ENCODE measurements at regions not wholly inside any gene's neighbourhood (a gene's known extent, or its start where the extent isn't known, plus 50 kb on each side); places are given as distances from the start of the nearest gene placed in this dataset.

DNA sequence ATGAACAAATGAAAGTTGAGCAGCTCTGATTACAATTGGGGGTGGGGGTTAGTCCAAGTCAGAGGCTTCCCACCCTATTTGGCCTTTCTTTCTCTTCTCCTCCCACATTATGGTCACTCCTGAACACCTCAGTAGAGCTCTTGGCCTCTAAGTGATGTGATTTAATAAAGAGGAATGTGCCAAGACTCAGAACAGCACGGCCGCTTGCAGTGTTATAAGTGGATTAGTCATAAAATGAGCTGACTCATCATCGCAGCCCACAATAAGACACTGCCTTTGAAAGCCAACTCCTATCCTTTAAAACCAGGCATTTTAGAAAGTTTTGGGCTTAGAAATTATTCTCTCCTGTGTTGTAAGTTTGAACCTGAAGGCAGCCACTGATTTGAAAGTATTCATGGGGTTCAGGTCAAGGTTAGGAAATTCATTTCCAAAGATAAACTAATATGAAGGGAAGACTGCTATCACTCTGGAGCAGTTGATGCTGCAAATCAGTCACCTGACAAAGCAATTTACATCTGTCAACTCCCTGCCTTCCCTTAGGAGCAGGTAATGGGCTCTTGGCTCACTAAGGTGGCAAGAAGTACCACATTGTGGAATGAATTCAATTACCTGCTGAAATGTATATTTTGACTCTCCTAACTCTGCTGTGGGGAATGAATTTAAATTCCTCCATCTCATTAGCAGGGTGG is 283.6 kb upstream of the NMUR2 start:
- POLR2A ChIA-PET = no interaction called here
- WGBS (ENCODE audit: insufficient coverage) = 100% methylated on average over 1 of the region's 3 CpGs

DNA sequence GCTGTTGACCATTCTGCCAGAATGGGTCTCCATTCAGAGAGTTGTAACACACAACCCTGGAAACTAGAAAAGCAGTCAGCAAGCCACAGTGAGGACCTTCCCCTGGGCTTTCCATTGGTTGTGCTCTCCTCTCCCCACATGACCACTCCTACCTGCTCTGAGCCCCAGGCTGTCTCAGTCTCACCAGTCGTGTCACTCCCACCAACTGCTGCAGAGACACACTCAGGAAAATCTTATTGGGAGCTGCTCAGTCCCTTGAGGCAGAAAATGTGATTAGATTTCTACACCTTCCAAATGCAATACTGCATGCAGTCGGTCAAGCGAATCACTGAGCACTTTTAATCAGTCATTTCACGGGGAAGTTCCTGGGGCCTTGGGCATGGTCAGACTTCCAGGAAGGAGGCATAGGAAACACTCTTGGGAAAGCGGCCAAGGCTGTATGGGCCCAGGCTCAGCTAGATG is 284.2 kb upstream of the NMUR2 start:
- WGBS (ENCODE audit: insufficient coverage) = 73% methylated on average over 5 of the region's 5 CpGs
- Histone ChIP-seq H3K27ac (ENCODE audit: insufficient read depth in 1 of 2, low read depth in 1 of 2, low read length in 2 of 2, poor library complexity in 1 of 2, severe bottlenecking in 2 of 2) (no peak overlapping the region), H3K9me3 (ENCODE audit: control extremely low read depth in 1 of 5, control insufficient read depth in 4 of 5, insufficient read depth in 2 of 5, low read depth in 1 of 5, low read length in 4 of 5) (peaks cover 0 to 3% (median 0%) of the 10 kb centered on the region in 5 experiments), H3K27me3 (replicated peaks in 2 of 5; ENCODE audit: control insufficient read depth in 4 of 5, insufficient read depth in 5 of 5, low read length in 4 of 5) (no peaks in the 10 kb centered on the region), H3K36me3 (ENCODE audit: control insufficient read depth in 4 of 4, insufficient read depth in 4 of 4, low read length in 3 of 4) (no peaks in the 10 kb centered on the region), H3K4me1 (ENCODE audit: control extremely low read depth in 1 of 4, control insufficient read depth in 4 of 4, insufficient read depth in 4 of 4, low read length in 3 of 4) (no peaks in the 10 kb centered on the region), H3K4me3 (ENCODE audit: control insufficient read depth in 1 of 7, extremely low read depth in 1 of 7, insufficient read depth in 4 of 7, low read depth in 2 of 7, low read length in 6 of 7) (no peak overlapping the region)
- no peak for DNase-seq
- CTCF ChIA-PET = no interaction called here
- POLR2A ChIA-PET = no interaction called here

More for the DNA sequence above, 283.6 kb upstream of the NMUR2 start:
- Histone ChIP-seq H3K27me3 (replicated peaks in 2 of 5; ENCODE audit: control insufficient read depth in 4 of 5, insufficient read depth in 5 of 5, low read length in 4 of 5) (no peaks in the 10 kb centered on the region), H3K4me1 (ENCODE audit: control extremely low read depth in 1 of 4, control insufficient read depth in 4 of 4, insufficient read depth in 4 of 4, low read length in 3 of 4) (no peaks in the 10 kb centered on the region), H3K4me3 (ENCODE audit: control insufficient read depth in 1 of 7, extremely low read depth in 1 of 7, insufficient read depth in 4 of 7, low read depth in 2 of 7, low read length in 6 of 7) (no peak overlapping the region), H3K27ac (ENCODE audit: insufficient read depth in 1 of 2, low read depth in 1 of 2, low read length in 2 of 2, poor library complexity in 1 of 2, severe bottlenecking in 2 of 2) (no peak overlapping the region), H3K9me3 (ENCODE audit: control extremely low read depth in 1 of 5, control insufficient read depth in 4 of 5, insufficient read depth in 2 of 5, low read depth in 1 of 5, low read length in 4 of 5) (peaks cover 0 to 3% (median 0%) of the 10 kb centered on the region in 5 experiments), H3K36me3 (ENCODE audit: control insufficient read depth in 4 of 4, insufficient read depth in 4 of 4, low read length in 3 of 4) (no peaks in the 10 kb centered on the region)
- CTCF ChIA-PET = no interaction called here
- no peak for DNase-seq

DNA sequence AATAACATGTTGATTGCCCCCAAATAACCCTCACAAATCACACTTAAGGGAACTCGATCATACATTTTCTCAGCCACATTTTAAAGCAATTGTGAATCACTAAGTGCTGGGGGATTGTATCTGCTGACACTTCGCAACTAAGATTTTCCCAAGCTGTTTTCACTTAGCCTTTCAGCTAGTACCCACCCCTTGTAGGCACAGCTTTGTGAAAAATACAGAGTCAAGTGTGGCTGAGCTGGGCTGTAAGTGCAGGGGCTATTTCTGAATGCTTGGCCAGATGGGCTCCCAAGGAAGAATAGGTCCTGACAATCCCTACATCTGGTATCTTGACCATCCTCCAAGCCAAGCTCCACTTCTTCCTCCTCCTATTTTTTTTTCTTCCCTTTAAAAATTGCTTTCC is 289.2 kb upstream of the NMUR2 start:
- DNase-seq = no peak
- 80% methylated on average over 1 of the region's 2 CpGs for WGBS (ENCODE audit: insufficient coverage)
- H3K27ac ChIP-seq (ENCODE audit: insufficient read depth in 1 of 2, low read depth in 1 of 2, low read length in 2 of 2, poor library complexity in 1 of 2, severe bottlenecking in 2 of 2) = no peak overlapping the region
- H3K4me1 ChIP-seq (ENCODE audit: control extremely low read depth in 1 of 4, control insufficient read depth in 4 of 4, insufficient read depth in 4 of 4, low read length in 3 of 4) = no peaks in the 10 kb centered on the region
- no peaks in the 10 kb centered on the region for H3K27me3 ChIP-seq (replicated peaks in 2 of 5; ENCODE audit: control insufficient read depth in 4 of 5, insufficient read depth in 5 of 5, low read length in 4 of 5)
- no peak overlapping the region for H3K4me3 ChIP-seq (ENCODE audit: control insufficient read depth in 1 of 7, extremely low read depth in 1 of 7, insufficient read depth in 4 of 7, low read depth in 2 of 7, low read length in 6 of 7)
- peaks cover 0 to 6% (median 0%) of the 10 kb centered on the region in 5 experiments for H3K9me3 ChIP-seq (ENCODE audit: control extremely low read depth in 1 of 5, control insufficient read depth in 4 of 5, insufficient read depth in 2 of 5, low read depth in 1 of 5, low read length in 4 of 5)
- H3K36me3 ChIP-seq (ENCODE audit: control insufficient read depth in 4 of 4, insufficient read depth in 4 of 4, low read length in 3 of 4) = no peaks in the 10 kb centered on the region
- ChIA-PET POLR2A (no interaction called here), CTCF (no interaction called here)

DNA sequence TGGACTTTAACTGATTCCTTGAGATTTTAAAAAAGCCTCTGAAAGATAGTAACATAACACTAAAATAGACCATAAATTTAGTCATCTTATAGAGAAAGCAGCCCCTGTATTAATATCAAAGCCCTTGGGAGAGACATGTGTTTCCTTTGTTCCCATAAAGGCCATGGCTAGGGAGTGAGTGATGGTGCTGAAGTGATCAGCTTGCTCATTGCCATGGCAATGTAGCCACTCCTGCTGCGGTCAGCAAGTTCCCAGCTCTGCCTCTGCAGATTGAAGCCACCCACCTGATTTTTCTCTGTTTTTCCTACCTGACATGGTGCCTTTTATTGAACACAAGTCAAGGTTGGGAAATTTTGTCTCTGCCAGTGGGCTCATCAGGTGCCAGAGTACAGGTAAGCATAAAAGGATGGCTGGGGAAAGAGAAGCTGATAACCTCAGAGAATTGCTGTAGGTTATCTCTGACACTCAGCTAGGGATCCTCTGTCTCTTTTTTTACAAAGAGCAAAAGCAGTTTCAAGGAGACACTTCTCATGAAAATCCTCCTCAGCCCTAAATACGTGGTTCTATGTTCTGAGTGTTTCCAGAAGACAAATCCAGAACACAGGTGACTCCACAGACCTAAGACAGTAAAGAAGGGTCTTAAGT is 296.3 kb upstream of the NMUR2 start:
- ChIA-PET CTCF (no interaction called here), POLR2A (no interaction called here)

DNA sequence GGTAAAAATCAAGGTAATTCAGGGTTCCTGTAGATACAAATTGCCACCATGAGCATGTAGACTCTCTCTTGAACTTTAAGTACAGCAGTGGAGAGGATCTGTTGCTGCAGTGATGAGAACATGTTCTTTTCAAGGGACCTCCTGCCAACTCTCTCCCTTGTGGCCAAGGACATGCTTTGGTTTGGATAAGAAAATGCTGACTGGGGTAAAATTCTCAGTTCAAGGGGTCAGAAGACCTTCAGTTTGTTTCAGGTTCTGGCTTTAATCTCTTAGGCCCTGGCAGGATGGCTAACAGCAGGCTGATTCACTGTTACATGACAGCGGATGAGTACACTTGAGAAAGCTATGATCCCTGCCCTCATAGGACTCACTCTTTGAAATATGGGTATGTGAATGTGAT is 299.2 kb upstream of the NMUR2 start:
- DNase-seq = no peak
- Histone ChIP-seq H3K36me3 (ENCODE audit: control insufficient read depth in 4 of 4, insufficient read depth in 4 of 4, low read length in 3 of 4) (no peaks in the 10 kb centered on the region), H3K4me1 (ENCODE audit: control extremely low read depth in 1 of 4, control insufficient read depth in 4 of 4, insufficient read depth in 4 of 4, low read length in 3 of 4) (no peaks in the 10 kb centered on the region), H3K4me3 (ENCODE audit: control insufficient read depth in 1 of 7, extremely low read depth in 1 of 7, insufficient read depth in 4 of 7, low read depth in 2 of 7, low read length in 6 of 7) (no peak overlapping the region), H3K27me3 (replicated peaks in 2 of 5; ENCODE audit: control insufficient read depth in 4 of 5, insufficient read depth in 5 of 5, low read length in 4 of 5) (no peaks in the 10 kb centered on the region), H3K27ac (ENCODE audit: insufficient read depth in 1 of 2, low read depth in 1 of 2, low read length in 2 of 2, poor library complexity in 1 of 2, severe bottlenecking in 2 of 2) (no peak overlapping the region), H3K9me3 (ENCODE audit: control extremely low read depth in 1 of 5, control insufficient read depth in 4 of 5, insufficient read depth in 2 of 5, low read depth in 1 of 5, low read length in 4 of 5) (no peaks in the 10 kb centered on the region)
- WGBS (ENCODE audit: insufficient coverage) = 100% methylated on average over 1 of the region's 1 CpG
- CTCF ChIA-PET = no interaction called here
- POLR2A ChIA-PET = no interaction called here

More for the DNA sequence above, 296.3 kb upstream of the NMUR2 start:
- Histone ChIP-seq H3K27me3 (replicated peaks in 2 of 5; ENCODE audit: control insufficient read depth in 4 of 5, insufficient read depth in 5 of 5, low read length in 4 of 5) (no peaks in the 10 kb centered on the region), H3K9me3 (ENCODE audit: control extremely low read depth in 1 of 5, control insufficient read depth in 4 of 5, insufficient read depth in 2 of 5, low read depth in 1 of 5, low read length in 4 of 5) (peaks cover 0 to 4% (median 0%) of the 10 kb centered on the region in 5 experiments), H3K4me1 (ENCODE audit: control extremely low read depth in 1 of 4, control insufficient read depth in 4 of 4, insufficient read depth in 4 of 4, low read length in 3 of 4) (no peaks in the 10 kb centered on the region), H3K4me3 (ENCODE audit: control insufficient read depth in 1 of 7, extremely low read depth in 1 of 7, insufficient read depth in 4 of 7, low read depth in 2 of 7, low read length in 6 of 7) (no peak overlapping the region), H3K27ac (ENCODE audit: insufficient read depth in 1 of 2, low read depth in 1 of 2, low read length in 2 of 2, poor library complexity in 1 of 2, severe bottlenecking in 2 of 2) (no peak overlapping the region), H3K36me3 (ENCODE audit: control insufficient read depth in 4 of 4, insufficient read depth in 4 of 4, low read length in 3 of 4) (no peaks in the 10 kb centered on the region)
- DNase-seq = no peak
- 83% methylated on average over 1 of the region's 2 CpGs for WGBS (ENCODE audit: insufficient coverage)

DNA sequence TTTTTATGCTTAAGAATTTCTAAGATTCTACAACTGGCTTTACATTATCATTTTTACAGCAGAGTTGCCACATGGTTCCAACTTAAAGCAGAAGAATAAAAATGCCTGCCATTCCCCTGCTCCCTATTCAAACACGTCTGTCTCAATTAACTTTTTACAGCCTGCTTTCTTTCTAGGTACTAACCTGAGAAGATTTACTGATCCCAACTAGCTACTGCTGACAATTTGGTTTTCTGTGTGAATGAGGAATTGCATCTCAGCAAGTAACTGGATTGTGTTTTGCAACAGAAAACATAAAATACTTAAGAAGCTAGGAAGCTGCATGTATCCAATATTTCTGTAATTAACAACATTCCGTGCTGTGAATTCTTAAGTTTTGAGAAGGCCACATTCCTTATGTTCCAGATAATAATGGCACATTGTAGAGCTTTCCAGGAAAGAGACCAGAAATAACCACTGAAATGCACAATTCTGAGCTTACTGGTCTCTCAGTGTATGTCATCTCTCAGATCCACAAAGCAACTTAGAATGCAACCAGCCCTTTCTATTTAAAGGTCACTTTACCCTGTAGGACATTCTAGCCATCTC is 306.8 kb upstream of the NMUR2 start:
- H3K27ac ChIP-seq (ENCODE audit: insufficient read depth in 1 of 2, low read depth in 1 of 2, low read length in 2 of 2, poor library complexity in 1 of 2, severe bottlenecking in 2 of 2) = no peak overlapping the region
- H3K9me3 ChIP-seq (ENCODE audit: control extremely low read depth in 1 of 5, control insufficient read depth in 4 of 5, insufficient read depth in 2 of 5, low read depth in 1 of 5, low read length in 4 of 5) = no peaks in the 10 kb centered on the region
- DNase-seq = no peak
- whole genome bisulfite sequencing (ENCODE audit: insufficient coverage) = 60% methylated on average over 1 of the region's 2 CpGs
- H3K36me3 ChIP-seq (ENCODE audit: control insufficient read depth in 4 of 4, insufficient read depth in 4 of 4, low read length in 3 of 4) = no peaks in the 10 kb centered on the region
- CTCF ChIA-PET = no interaction called here
- H3K4me1 ChIP-seq (ENCODE audit: control extremely low read depth in 1 of 4, control insufficient read depth in 4 of 4, insufficient read depth in 4 of 4, low read length in 3 of 4) = no peaks in the 10 kb centered on the region
- H3K4me3 ChIP-seq (ENCODE audit: control insufficient read depth in 1 of 7, extremely low read depth in 1 of 7, insufficient read depth in 4 of 7, low read depth in 2 of 7, low read length in 6 of 7) = no peak overlapping the region
- H3K27me3 ChIP-seq (replicated peaks in 2 of 5; ENCODE audit: control insufficient read depth in 4 of 5, insufficient read depth in 5 of 5, low read length in 4 of 5) = no peaks in the 10 kb centered on the region
- POLR2A ChIA-PET = no interaction called here

DNA sequence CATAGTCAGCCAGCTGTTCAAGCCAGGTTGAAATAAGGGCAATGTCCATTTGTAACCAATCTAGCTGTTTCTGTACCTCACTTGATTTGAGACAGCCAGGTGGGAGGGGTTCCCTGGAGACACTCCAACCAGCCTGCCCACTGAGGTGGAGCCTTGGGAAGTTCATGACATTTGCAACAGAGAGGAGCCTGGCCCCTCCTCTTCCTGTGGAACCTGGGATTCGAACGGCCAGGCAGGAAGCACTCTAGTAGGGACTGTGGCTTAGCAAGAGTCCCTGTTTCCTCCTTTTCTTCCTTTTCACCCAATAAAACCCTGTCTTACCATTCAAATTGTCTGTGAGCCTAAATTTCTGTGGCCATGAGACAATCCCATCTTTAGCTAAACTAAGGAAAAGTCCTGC is 312.3 kb upstream of the NMUR2 start:
- DNase-seq = no peak
- no peaks in the 10 kb centered on the region for H3K27me3 ChIP-seq (replicated peaks in 2 of 5; ENCODE audit: control insufficient read depth in 4 of 5, insufficient read depth in 5 of 5, low read length in 4 of 5)
- ChIA-PET POLR2A (no interaction called here), CTCF (no interaction called here)
- H3K9me3 ChIP-seq (ENCODE audit: control extremely low read depth in 1 of 5, control insufficient read depth in 4 of 5, insufficient read depth in 2 of 5, low read depth in 1 of 5, low read length in 4 of 5) = peaks cover 0 to 6% (median 0%) of the 10 kb centered on the region in 5 experiments
- no peak overlapping the region for H3K4me3 ChIP-seq (ENCODE audit: control insufficient read depth in 1 of 7, extremely low read depth in 1 of 7, insufficient read depth in 4 of 7, low read depth in 2 of 7, low read length in 6 of 7)
- H3K4me1 ChIP-seq (ENCODE audit: control extremely low read depth in 1 of 4, control insufficient read depth in 4 of 4, insufficient read depth in 4 of 4, low read length in 3 of 4) = no peaks in the 10 kb centered on the region
- H3K27ac ChIP-seq (ENCODE audit: insufficient read depth in 1 of 2, low read depth in 1 of 2, low read length in 2 of 2, poor library complexity in 1 of 2, severe bottlenecking in 2 of 2) = no peak overlapping the region
- H3K36me3 ChIP-seq (ENCODE audit: control insufficient read depth in 4 of 4, insufficient read depth in 4 of 4, low read length in 3 of 4) = no peaks in the 10 kb centered on the region
- 10% methylated on average over 2 of the region's 2 CpGs for WGBS (ENCODE audit: insufficient coverage)

Measured in common myeloid progenitor, CD34-positive (primary cell).